Activated CD4-positive, alpha-beta T cell treated with anti-CD3 and anti-CD28 coated beads for 36 hours (primary cell): ENCODE measurements at regions not wholly inside any gene's neighbourhood (a gene's known extent, or its start where the extent isn't known, plus 50 kb on each side); places are given as distances from the start of the nearest gene placed in this dataset.

Source experiments
- ATAC-seq: fragments of 200-7000 bp; cut with Tn5 transposase; one replicate; pipeline ENCODE4 v1.10.0; 2021; ENCODE audit warnings: mild to moderate bottlenecking, moderate library complexity
- CTCF ChIA-PET: fragments of 350-600 bp; sonication (Branson Sonifier 250); formaldehyde crosslinking; loops from one replicate; lab custom pipeline; 2021; ENCODE audit warnings: antibody characterized with exemption; lab: Charles Lee
- POLR2A ChIA-PET: fragments of 350-600 bp; sonication (Branson Sonifier 250); formaldehyde crosslinking; loops from one replicate; lab custom pipeline; 2021; ENCODE audit warnings: antibody characterized with exemption, inconsistent platforms; lab: Charles Lee
- DNase-seq: peaks from one replicate; pipeline ENCODE4 v3.0.0-alpha.2; 2020
- H3K27ac Mint-ChIP-seq: one replicate; pipeline ENCODE4 v1.8.0; 2021; ENCODE audit warnings: mixed read lengths
- H3K27me3 Mint-ChIP-seq: one replicate; pipeline ENCODE4 v1.8.0; 2021; ENCODE audit warnings: mixed read lengths
- H3K36me3 Mint-ChIP-seq: one replicate; pipeline ENCODE4 v1.8.0; 2021; ENCODE audit warnings: low read depth, mixed read lengths
- H3K4me1 Mint-ChIP-seq: one replicate; pipeline ENCODE4 v1.8.0; 2021; ENCODE audit warnings: mixed read lengths
- H3K4me3 Mint-ChIP-seq: one replicate; pipeline ENCODE4 v1.8.0; 2021; ENCODE audit warnings: mild to moderate bottlenecking, moderate library complexity, mixed read lengths
- H3K9me3 Mint-ChIP-seq: one replicate; pipeline ENCODE4 v1.8.0; 2021; ENCODE audit warnings: low read depth, mixed read lengths
- intact Hi-C, 2 experiments: fragments of 100-400 bp; cut with DNase I in 1 of 2; cut with micrococcal nuclease in 1 of 2; formaldehyde crosslinking; loops; one replicate each; pipeline versions ENCODE4 v1.14.2 to v1.15.1; 2022 to 2024; cut with DNase I, micrococcal nuclease

- Mint-ChIP-seq H3K27me3 (peaks cover 2% of the 10 kb centered on the region), H3K9me3 (no peaks in the 10 kb centered on the region), H3K36me3 (no peaks in the 10 kb centered on the region), H3K4me3 (no peak overlapping the region), H3K4me1 (no peaks in the 10 kb centered on the region), H3K27ac (no peak overlapping the region)
- ATAC-seq (no peak), DNase-seq (no peak)
- ChIA-PET POLR2A (no interaction called here), CTCF (no interaction called here)
- intact Hi-C loops, result no loop called here
Measured at GRCh38 chr20:56759741-56760278, 130.7 kb downstream of the TFAP2C start.

DNA sequence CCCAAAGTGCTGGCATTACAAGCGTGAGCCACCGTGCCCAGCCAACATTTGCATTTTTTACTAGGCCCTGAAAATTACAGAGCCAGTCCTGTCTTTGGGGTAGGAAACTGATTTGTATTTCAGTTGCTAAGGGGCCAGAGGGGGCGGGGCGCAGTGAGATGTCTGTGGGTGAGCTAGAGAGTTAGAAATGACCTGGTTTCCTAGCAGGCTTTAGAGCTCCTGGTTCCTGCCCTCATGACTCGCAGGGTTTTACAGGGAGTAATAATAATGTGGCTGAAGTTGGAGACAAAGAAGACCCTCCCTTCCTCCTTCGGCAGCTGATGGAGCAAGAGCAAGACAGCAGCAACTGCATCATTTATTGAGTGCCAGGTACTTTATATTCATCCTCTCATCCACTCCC, 131.5 kb downstream of the TFAP2C start:
- ChIA-PET POLR2A (no interaction called here), CTCF (no interaction called here)
- Mint-ChIP-seq H3K4me1 (no peaks in the 10 kb centered on the region), H3K27ac (no peak overlapping the region), H3K4me3 (no peak overlapping the region), H3K27me3 (peaks cover 2% of the 10 kb centered on the region), H3K9me3 (no peaks in the 10 kb centered on the region), H3K36me3 (no peaks in the 10 kb centered on the region)
- intact Hi-C loops, result no loop called here
- ATAC-seq (no peak), DNase-seq (no peak)

DNA sequence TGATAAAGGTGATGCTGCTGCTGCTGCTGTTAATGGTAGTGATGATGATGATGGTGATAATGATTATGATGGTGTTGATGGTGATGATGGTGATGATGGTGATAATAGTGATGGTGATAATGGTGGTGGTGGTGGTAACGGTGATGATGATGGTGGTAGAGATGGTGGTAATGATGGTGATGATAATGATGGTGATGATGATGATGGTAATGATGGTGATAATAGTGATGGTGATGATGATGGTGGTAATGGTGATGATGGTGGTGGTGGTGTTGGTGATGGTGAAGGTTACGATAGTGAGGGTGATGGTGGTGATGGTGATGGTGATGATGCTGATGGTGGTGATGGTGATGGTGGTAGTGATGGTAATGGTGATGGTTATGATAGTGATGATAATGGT, 132.3 kb downstream of the TFAP2C start:
- H3K36me3 Mint-ChIP-seq, result no peaks in the 10 kb centered on the region
- ATAC-seq, result no peak
- POLR2A ChIA-PET, result no interaction called here

GRCh38 chr20:56762401-56762800, 133.3 kb downstream of the TFAP2C start:
- Mint-ChIP-seq H3K4me3 (no peak overlapping the region), H3K36me3 (no peaks in the 10 kb centered on the region), H3K4me1 (no peaks in the 10 kb centered on the region), H3K9me3 (no peaks in the 10 kb centered on the region), H3K27ac (no peak overlapping the region), H3K27me3 (peaks cover 2% of the 10 kb centered on the region)
- intact Hi-C loops, result no loop called here
- ChIA-PET POLR2A (no interaction called here), CTCF (no interaction called here)
- DNase-seq (no peak), ATAC-seq (no peak)

More for the DNA sequence above, 132.3 kb downstream of the TFAP2C start:
- H3K4me1 Mint-ChIP-seq, result no peaks in the 10 kb centered on the region
- H3K27me3 Mint-ChIP-seq, result peaks cover 2% of the 10 kb centered on the region
- intact Hi-C loops, result no loop called here
- H3K4me3 Mint-ChIP-seq, result no peak overlapping the region
- H3K9me3 Mint-ChIP-seq, result no peaks in the 10 kb centered on the region
- CTCF ChIA-PET, result no interaction called here
- DNase-seq, result no peak
- no peak overlapping the region for H3K27ac Mint-ChIP-seq

DNA sequence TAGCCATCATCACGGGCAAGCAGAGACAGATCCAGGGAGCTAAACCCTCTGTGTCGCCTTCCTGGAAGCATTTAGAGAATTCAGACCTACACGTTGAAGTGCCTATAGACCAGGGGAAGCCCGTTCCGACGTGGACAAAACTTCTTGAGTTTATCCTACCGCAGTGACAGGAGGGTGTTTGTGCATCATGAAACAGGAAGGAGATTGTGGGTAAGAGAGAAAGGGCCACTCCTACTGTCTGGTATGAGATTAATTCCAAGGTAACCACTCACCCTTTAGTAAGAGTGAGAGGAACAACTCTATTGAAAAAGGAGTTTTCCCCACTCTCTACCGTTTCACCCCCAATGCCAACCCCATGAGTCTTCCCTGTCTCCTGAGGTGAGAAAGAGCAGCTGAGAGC, 133.7 kb downstream of the TFAP2C start:
- no peak overlapping the region for H3K27ac Mint-ChIP-seq

GRCh38 chr20:56764671-56765070, 135.6 kb downstream of the TFAP2C start:
- Mint-ChIP-seq H3K27ac (no peak overlapping the region), H3K4me3 (no peak overlapping the region), H3K27me3 (no peaks in the 10 kb centered on the region), H3K36me3 (no peaks in the 10 kb centered on the region), H3K4me1 (no peaks in the 10 kb centered on the region), H3K9me3 (no peaks in the 10 kb centered on the region)
- intact Hi-C loops, result no loop called here
- ChIA-PET CTCF (no interaction called here), POLR2A (no interaction called here)
- no peak for ATAC-seq
- no peak for DNase-seq

More for the DNA sequence above, 133.7 kb downstream of the TFAP2C start:
- CTCF ChIA-PET, result no interaction called here
- DNase-seq (no peak), ATAC-seq (no peak)
- intact Hi-C loops, result no loop called here
- Mint-ChIP-seq H3K36me3 (no peaks in the 10 kb centered on the region), H3K4me1 (no peaks in the 10 kb centered on the region), H3K9me3 (no peaks in the 10 kb centered on the region), H3K27me3 (peaks cover 2% of the 10 kb centered on the region), H3K4me3 (no peak overlapping the region)
- POLR2A ChIA-PET, result no interaction called here

DNA sequence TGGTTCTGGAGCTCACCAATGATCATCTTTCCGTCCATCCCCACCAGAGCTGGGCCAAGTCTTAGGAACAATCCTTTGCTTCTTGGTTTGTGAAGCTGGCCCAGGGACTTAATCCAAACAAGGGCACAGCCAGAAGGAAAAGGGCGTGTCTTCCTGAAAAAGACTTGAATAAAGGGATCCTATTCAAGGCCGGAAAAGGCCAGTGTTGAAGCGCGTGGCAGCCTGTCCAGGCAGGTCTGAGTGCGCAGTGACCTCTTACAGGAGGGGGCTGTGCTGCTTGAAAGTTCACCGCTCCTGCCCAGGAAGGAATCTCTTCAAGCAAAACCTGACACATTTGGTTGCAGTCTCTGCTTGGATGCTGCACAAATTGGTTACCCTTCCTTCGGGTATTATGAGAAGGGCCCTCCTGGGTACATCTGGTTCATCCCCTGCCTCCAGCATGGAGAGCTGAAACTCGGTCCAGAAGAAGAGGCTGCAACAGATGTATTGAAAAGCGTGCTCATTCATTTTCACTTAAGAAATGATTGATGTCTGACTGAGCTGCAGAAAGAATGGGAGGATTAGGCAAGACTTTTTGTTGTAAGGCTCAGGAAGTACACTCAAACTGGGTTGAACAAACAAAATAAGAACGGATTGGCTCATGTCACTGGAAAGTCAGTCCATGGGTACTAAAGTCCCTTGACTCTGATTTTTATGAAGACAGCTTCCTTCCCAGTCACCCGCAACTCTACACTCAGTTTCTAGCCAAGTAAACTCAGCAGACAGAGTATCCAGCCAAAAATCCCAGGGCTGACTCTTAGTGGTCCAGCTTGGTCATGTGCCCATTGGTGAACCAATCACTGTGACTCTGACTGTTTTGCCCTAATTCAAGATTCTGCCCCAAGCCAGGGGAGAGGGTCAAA, 136.3 kb downstream of the TFAP2C start:
- H3K36me3 Mint-ChIP-seq, result no peaks in the 10 kb centered on the region
- intact Hi-C loops, result no loop called here
- no peaks in the 10 kb centered on the region for H3K27me3 Mint-ChIP-seq
- no peak for DNase-seq
- no peak overlapping the region for H3K27ac Mint-ChIP-seq
- CTCF ChIA-PET, result interaction anchor here (0.5 kb wide), 1 partner anchor 265 kb away, joined by 3 read pairs; no protein-coding TSS in a partner anchor
- no peaks in the 10 kb centered on the region for H3K4me1 Mint-ChIP-seq
- no peaks in the 10 kb centered on the region for H3K9me3 Mint-ChIP-seq
- H3K4me3 Mint-ChIP-seq, result no peak overlapping the region
- ATAC-seq, result no peak
- POLR2A ChIA-PET, result no interaction called here

DNA sequence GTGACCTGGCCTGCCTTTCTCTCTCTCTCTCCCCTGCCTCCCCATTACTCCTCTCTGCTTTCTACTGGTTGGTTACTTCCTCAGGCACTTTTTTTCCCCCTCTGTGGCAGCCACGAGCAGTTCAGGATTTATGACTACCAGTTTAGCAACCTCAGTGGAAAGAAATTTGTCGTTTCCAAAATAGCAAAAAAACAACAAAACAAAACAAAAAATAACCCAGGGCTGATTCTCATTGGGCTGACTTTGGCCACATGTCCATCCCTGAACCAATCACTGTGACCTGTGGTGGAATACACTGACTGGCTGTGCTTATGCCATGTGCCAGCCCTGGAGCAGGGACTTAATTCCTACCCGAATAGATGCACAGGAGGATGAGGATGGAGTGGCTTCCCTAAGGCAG, 137.4 kb downstream of the TFAP2C start:
- H3K27ac Mint-ChIP-seq, result no peak overlapping the region
- no peak overlapping the region for H3K4me3 Mint-ChIP-seq
- ChIA-PET POLR2A (no interaction called here), CTCF (no interaction called here)
- H3K4me1 Mint-ChIP-seq, result no peaks in the 10 kb centered on the region
- H3K27me3 Mint-ChIP-seq, result no peaks in the 10 kb centered on the region
- intact Hi-C loops, result no loop called here
- DNase-seq, result no peak
- no peaks in the 10 kb centered on the region for H3K9me3 Mint-ChIP-seq
- ATAC-seq, result no peak
- H3K36me3 Mint-ChIP-seq, result no peaks in the 10 kb centered on the region

- DNase-seq (no peak), ATAC-seq (no peak)
- ChIA-PET POLR2A (no interaction called here), CTCF (interaction anchor here (0.6 to 0.7 kb wide), 3 partner anchors 20 to 531 kb away, joined by 3 read pairs; no protein-coding TSS in a partner anchor)
- Mint-ChIP-seq H3K27ac (no peak overlapping the region), H3K4me3 (no peak overlapping the region), H3K36me3 (no peaks in the 10 kb centered on the region), H3K9me3 (no peaks in the 10 kb centered on the region), H3K4me1 (no peaks in the 10 kb centered on the region), H3K27me3 (no peaks in the 10 kb centered on the region)
- intact Hi-C loops, result no loop called here
Measured at GRCh38 chr20:56769921-56770600, 141.0 kb downstream of the TFAP2C start.

- intact Hi-C loops, result no loop called here
- Mint-ChIP-seq H3K27ac (no peak overlapping the region), H3K4me1 (peaks cover 4% of the 10 kb centered on the region), H3K9me3 (no peaks in the 10 kb centered on the region), H3K27me3 (no peaks in the 10 kb centered on the region), H3K4me3 (no peak overlapping the region), H3K36me3 (no peaks in the 10 kb centered on the region)
- ChIA-PET CTCF (no interaction called here), POLR2A (no interaction called here)
- no peak for DNase-seq
- no peak for ATAC-seq
Measured at GRCh38 chr20:56773749-56774148, 144.6 kb downstream of the TFAP2C start.

GRCh38 chr20:56774873-56775272, 145.8 kb downstream of the TFAP2C start:
- no peak for ATAC-seq
- Mint-ChIP-seq H3K9me3 (no peaks in the 10 kb centered on the region), H3K27me3 (no peaks in the 10 kb centered on the region), H3K27ac (no peak overlapping the region), H3K4me3 (no peak overlapping the region), H3K36me3 (no peaks in the 10 kb centered on the region), H3K4me1 (peaks cover 10% of the 10 kb centered on the region)
- no peak for DNase-seq
- intact Hi-C loops, result no loop called here
- CTCF ChIA-PET, result interaction anchor here (0.6 kb wide), 1 partner anchor 508 kb away, joined by 3 read pairs; no protein-coding TSS in a partner anchor
- POLR2A ChIA-PET, result no interaction called here

- H3K4me3 Mint-ChIP-seq, result no peak overlapping the region
- H3K27me3 Mint-ChIP-seq, result peaks cover 3% of the 10 kb centered on the region
- intact Hi-C loops, result no loop called here
- peaks cover 14% of the 10 kb centered on the region for H3K4me1 Mint-ChIP-seq
- ChIA-PET POLR2A (no interaction called here), CTCF (no interaction called here)
- H3K9me3 Mint-ChIP-seq, result no peaks in the 10 kb centered on the region
- ATAC-seq (no peak), DNase-seq (no peak)
- H3K36me3 Mint-ChIP-seq, result no peaks in the 10 kb centered on the region
- H3K27ac Mint-ChIP-seq, result no peak overlapping the region
Measured at GRCh38 chr20:56776345-56776744, 147.2 kb downstream of the TFAP2C start.
